Adrenal gland (tissue), 5 donors: ENCODE measurements at regions not wholly inside any gene's neighbourhood (a gene's known extent, or its start where the extent isn't known, plus 50 kb on each side); places are given as distances from the start of the nearest gene placed in this dataset.

Source experiments
- POLR2A ChIP-seq, 2 donors: fragments of 450-650 bp; IDR thresholded peaks; one replicate each; pipeline ENCODE4 v1.6.1; 2017; ENCODE audit warnings: antibody characterized with exemption in 2 of 2, mild to moderate bottlenecking in 2 of 2, moderate library complexity in 1 of 2
- TF ChIP-seq, protein P1 (sequence below), 6 experiments: fragments of 450-650 bp in 4 of 6; fragments of 200-600 bp in 2 of 6; sonication (generic) in 1 of 6; IDR thresholded peaks; 1 replicate in 5 of 6; 2 replicates in 1 of 6; pipeline versions ENCODE4 v1.5.1 to v1.8.0; 2016 to 2021; ENCODE audit warnings: antibody characterized with exemption in 6 of 6, mild to moderate bottlenecking in 2 of 6, moderate library complexity in 1 of 6
- donor health status: DM: no; HTN: no; CAD: no.

DNA sequence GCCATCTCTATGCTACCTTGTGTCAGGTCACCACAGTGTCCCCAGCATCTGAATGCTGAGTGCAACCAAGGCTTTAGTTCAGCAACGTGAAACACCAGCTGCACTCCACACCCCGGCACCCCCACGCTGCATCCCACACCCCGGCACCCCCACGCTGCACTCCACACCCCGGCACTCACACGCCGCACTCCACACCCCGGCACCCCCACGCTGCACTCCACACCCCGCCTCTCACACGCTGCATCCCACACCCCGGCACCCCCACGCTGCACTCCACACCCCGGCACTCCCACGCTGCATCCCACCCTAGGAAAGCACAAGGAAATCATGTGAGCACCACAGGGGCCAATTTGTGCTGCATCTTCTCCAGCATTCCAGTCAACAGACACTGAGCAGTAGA is 199.8 kb upstream of the FRG1 start:
- TF ChIP-seq, protein P1, sequence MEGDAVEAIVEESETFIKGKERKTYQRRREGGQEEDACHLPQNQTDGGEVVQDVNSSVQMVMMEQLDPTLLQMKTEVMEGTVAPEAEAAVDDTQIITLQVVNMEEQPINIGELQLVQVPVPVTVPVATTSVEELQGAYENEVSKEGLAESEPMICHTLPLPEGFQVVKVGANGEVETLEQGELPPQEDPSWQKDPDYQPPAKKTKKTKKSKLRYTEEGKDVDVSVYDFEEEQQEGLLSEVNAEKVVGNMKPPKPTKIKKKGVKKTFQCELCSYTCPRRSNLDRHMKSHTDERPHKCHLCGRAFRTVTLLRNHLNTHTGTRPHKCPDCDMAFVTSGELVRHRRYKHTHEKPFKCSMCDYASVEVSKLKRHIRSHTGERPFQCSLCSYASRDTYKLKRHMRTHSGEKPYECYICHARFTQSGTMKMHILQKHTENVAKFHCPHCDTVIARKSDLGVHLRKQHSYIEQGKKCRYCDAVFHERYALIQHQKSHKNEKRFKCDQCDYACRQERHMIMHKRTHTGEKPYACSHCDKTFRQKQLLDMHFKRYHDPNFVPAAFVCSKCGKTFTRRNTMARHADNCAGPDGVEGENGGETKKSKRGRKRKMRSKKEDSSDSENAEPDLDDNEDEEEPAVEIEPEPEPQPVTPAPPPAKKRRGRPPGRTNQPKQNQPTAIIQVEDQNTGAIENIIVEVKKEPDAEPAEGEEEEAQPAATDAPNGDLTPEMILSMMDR (IDR thresholded peaks at IDR 0.05), result no peak
- TF ChIP-seq POLR2A (IDR thresholded peaks at IDR 0.05), result no peak
